Endodermal cell (in vitro differentiated cells): ENCODE measurements at regions not wholly inside any gene's neighbourhood (a gene's known extent, or its start where the extent isn't known, plus 50 kb on each side); places are given as distances from the start of the nearest gene placed in this dataset.
A peak's percentile ranks its signal among the peaks of the same experiment; 100 is the strongest.

ENCODE experiments used
- DNase-seq: peaks from one replicate; pipeline ENCODE4 v3.0.0-alpha.2; 2017
- H3K27ac ChIP-seq: 2 replicates; pipeline ENCODE4 v1.5.1; 2013; ENCODE audit warnings: mild to moderate bottlenecking, low read depth, low read length, moderate library complexity
- H3K27me3 ChIP-seq: 2 replicates; pipeline ENCODE4 v1.6.1; 2013; ENCODE audit warnings: mild to moderate bottlenecking, low read length, moderate library complexity; ENCODE audit not compliant: insufficient read depth, control insufficient read depth, poor library complexity, severe bottlenecking
- H3K36me3 ChIP-seq: 2 replicates; pipeline ENCODE4 v1.7.0; 2013; ENCODE audit warnings: mild to moderate bottlenecking, low read length, moderate library complexity; ENCODE audit not compliant: control insufficient read depth, insufficient read depth
- H3K4me1 ChIP-seq: one replicate; pipeline ENCODE4 v1.7.0; 2013; ENCODE audit warnings: low read length; ENCODE audit not compliant: control insufficient read depth, insufficient read depth
- H3K4me3 ChIP-seq: 2 replicates; pipeline ENCODE4 v1.5.1; 2013; ENCODE audit warnings: mild to moderate bottlenecking, low read length, moderate library complexity
- H3K9ac ChIP-seq: 2 replicates; pipeline ENCODE4 v1.6.1; 2013; ENCODE audit warnings: mild to moderate bottlenecking, low read length, moderate library complexity; ENCODE audit not compliant: poor library complexity, severe bottlenecking; ENCODE audit errors: extremely low read depth
- H3K9me3 ChIP-seq: 2 replicates; pipeline ENCODE4 v1.6.1; 2013; ENCODE audit warnings: mild to moderate bottlenecking, low read length, moderate library complexity; ENCODE audit not compliant: control insufficient read depth
- H3K27ac Mint-ChIP-seq: 2 replicates; pipeline ENCODE4 v1.8.0; 2020; ENCODE audit warnings: mixed read lengths
- H3K27me3 Mint-ChIP-seq: 2 replicates; pipeline ENCODE4 v1.8.0; 2021; ENCODE audit warnings: mild to moderate bottlenecking, mixed read lengths; ENCODE audit not compliant: insufficient read depth
- H3K36me3 Mint-ChIP-seq: 2 replicates; pipeline ENCODE4 v1.8.0; 2020; ENCODE audit warnings: low read depth, mixed read lengths
- H3K4me1 Mint-ChIP-seq: 2 replicates; pipeline ENCODE4 v1.8.0; 2020; ENCODE audit warnings: mixed read lengths
- H3K4me3 Mint-ChIP-seq: 2 replicates; pipeline ENCODE4 v1.8.0; 2020; ENCODE audit warnings: mild to moderate bottlenecking, moderate library complexity, mixed read lengths
- H3K9me3 Mint-ChIP-seq: 2 replicates; pipeline ENCODE4 v1.8.0; 2020; ENCODE audit warnings: mild to moderate bottlenecking, mixed read lengths
- WGBS, 2 experiments: methylation state at CpG; one replicate each; pipeline versions ENCODE4 v1.1.5 to v1.1.7; 2013; ENCODE audit warnings: missing lambda C conversion rate in 2 of 2, mixed read lengths in 1 of 2; ENCODE audit not compliant: insufficient coverage in 1 of 2, insufficient read length in 1 of 2; 5-methylcytosine and 5-hydroxymethylcytosine counted together
- TF ChIP-seq, protein P1 (sequence below): fragments of 200-600 bp; sonication (generic); conservative IDR thresholded peaks from 2 replicates; pipeline ENCODE4 v1.5.0; 2021; ENCODE audit warnings: antibody characterized with exemption, mild to moderate bottlenecking

DNA sequence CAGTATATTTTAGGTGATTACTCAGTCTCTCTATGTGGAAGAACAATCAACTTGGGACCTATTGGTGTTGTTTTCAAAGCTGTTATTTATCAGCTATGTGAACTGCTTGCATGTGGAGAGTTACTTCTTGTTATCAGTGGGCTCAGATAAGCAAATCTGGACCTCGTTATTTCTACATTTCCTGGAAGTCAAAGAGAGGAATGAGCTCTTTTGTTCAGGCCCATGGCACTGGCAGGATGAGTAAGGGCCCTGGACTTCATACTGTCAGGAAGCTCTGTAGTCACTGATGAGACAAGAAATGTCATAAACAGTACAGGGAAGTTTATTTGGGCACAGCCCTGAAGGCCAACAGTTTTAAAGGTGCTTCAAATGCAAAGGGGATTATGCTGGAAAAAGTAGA, 760.6 kb upstream of the EPHA5 start:
- Histone ChIP-seq H3K9me3 (no peaks in the 10 kb centered on the region), H3K27ac (no peak overlapping the region), H3K4me1 (peaks cover 4% of the 10 kb centered on the region), H3K27me3 (no peaks in the 10 kb centered on the region), H3K9ac (no peak overlapping the region), H3K4me3 (no peak overlapping the region), H3K36me3 (no peaks in the 10 kb centered on the region)
- Mint-ChIP-seq H3K36me3 (no peaks in the 10 kb centered on the region), H3K27me3 (no peaks in the 10 kb centered on the region), H3K4me3 (no peak overlapping the region), H3K4me1 (peaks cover 16% of the 10 kb centered on the region), H3K27ac (peak overlapping the region; percentile 67), H3K9me3 (peaks cover 6% of the 10 kb centered on the region)
- WGBS, 2 experiments = 16 to 30% methylated on average over 1 of the region's 1 CpG
- peak; percentile 61 for DNase-seq
- TF ChIP-seq, protein P1, sequence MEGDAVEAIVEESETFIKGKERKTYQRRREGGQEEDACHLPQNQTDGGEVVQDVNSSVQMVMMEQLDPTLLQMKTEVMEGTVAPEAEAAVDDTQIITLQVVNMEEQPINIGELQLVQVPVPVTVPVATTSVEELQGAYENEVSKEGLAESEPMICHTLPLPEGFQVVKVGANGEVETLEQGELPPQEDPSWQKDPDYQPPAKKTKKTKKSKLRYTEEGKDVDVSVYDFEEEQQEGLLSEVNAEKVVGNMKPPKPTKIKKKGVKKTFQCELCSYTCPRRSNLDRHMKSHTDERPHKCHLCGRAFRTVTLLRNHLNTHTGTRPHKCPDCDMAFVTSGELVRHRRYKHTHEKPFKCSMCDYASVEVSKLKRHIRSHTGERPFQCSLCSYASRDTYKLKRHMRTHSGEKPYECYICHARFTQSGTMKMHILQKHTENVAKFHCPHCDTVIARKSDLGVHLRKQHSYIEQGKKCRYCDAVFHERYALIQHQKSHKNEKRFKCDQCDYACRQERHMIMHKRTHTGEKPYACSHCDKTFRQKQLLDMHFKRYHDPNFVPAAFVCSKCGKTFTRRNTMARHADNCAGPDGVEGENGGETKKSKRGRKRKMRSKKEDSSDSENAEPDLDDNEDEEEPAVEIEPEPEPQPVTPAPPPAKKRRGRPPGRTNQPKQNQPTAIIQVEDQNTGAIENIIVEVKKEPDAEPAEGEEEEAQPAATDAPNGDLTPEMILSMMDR = no peak

DNA sequence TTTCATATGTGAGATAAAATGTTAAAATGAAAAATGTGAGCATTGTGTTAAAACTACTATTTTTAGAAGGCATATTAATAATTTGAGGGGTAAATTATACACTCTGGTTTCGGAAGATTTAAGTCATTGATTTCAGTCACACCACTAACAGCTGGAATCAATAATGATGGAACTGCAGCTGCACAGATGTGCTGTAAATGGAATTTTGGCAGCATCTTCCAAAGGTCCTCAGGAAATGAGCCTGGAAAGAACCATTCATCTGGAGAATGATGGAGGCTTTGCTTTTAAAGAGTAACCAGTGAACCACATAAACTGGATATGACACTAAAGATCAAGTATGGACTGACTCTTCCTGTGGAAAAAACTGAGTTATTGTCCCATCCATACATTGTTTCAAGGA, 759.0 kb upstream of the EPHA5 start:
- Mint-ChIP-seq H3K27ac (no peak overlapping the region), H3K4me1 (peaks cover 16% of the 10 kb centered on the region), H3K36me3 (no peaks in the 10 kb centered on the region), H3K4me3 (no peak overlapping the region), H3K27me3 (no peaks in the 10 kb centered on the region), H3K9me3 (peaks cover 6% of the 10 kb centered on the region)
- peaks cover 4% of the 10 kb centered on the region for H3K4me1 ChIP-seq
- TF ChIP-seq, protein P1 = no peak
- DNase-seq = no peak
- no peak overlapping the region for H3K4me3 ChIP-seq
- WGBS, 2 experiments = 97% methylated on average over 1 of the region's 1 CpG; no CpG with 5 or more reads in 1 of the 2 experiments
- no peaks in the 10 kb centered on the region for H3K9me3 ChIP-seq
- H3K27ac ChIP-seq = no peak overlapping the region
- H3K27me3 ChIP-seq = no peaks in the 10 kb centered on the region
- no peaks in the 10 kb centered on the region for H3K36me3 ChIP-seq
- H3K9ac ChIP-seq = no peak overlapping the region

DNA sequence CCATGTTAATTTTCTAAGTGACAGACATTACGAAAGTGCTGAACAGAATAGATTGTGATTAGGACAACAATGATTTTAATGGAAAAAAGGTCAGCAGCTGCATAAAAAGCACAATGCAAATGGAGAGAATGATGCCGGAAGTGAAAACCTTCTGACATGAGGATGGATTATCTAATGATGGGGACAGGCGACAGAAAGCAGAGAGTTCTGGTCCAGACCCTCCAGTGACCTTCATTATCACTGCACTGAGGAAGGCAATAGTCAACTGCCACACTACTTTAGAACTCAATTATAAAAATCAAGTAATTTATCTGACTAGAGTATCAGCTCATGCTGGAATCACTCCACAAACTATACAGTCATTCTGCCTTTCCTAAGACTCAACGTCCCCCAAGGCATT, 746.1 kb upstream of the EPHA5 start:
- no peaks in the 10 kb centered on the region for H3K9me3 Mint-ChIP-seq
- no peaks in the 10 kb centered on the region for H3K36me3 ChIP-seq
- no peaks in the 10 kb centered on the region for H3K27me3 Mint-ChIP-seq
- H3K4me1 ChIP-seq = no peaks in the 10 kb centered on the region
- H3K4me3 Mint-ChIP-seq = no peak overlapping the region
- peaks cover 8% of the 10 kb centered on the region for H3K9me3 ChIP-seq
- no peak overlapping the region for H3K27ac Mint-ChIP-seq
- TF ChIP-seq, protein P1 = no peak
- H3K9ac ChIP-seq = no peak overlapping the region
- DNase-seq = no peak
- no peaks in the 10 kb centered on the region for H3K4me1 Mint-ChIP-seq
- H3K4me3 ChIP-seq = no peak overlapping the region
- H3K27me3 ChIP-seq = no peaks in the 10 kb centered on the region
- 90 to 100% methylated on average over 2 to 4 of the region's 4 CpGs for WGBS, 2 experiments
- no peak overlapping the region for H3K27ac ChIP-seq
- no peaks in the 10 kb centered on the region for H3K36me3 Mint-ChIP-seq
